OCI-LY3 (cell line): ENCODE measurements at regions not wholly inside any gene's neighbourhood (a gene's known extent, or its start where the extent isn't known, plus 50 kb on each side); places are given as distances from the start of the nearest gene placed in this dataset.

Source experiments
- CTCF ChIP-seq: fragments of 200-600, 300-600 bp; sonication (generic); IDR thresholded peaks from 2 replicates; pipeline ENCODE4 v1.5.1; 2014; ENCODE audit warnings: antibody characterized with exemption, low read length, low read depth
- EZH2phosphoT487 ChIP-seq: fragments of 200-600 bp; shearing (Covaris generic); IDR thresholded peaks from 2 replicates; pipeline ENCODE4 v1.6.1; 2018; ENCODE audit warnings: antibody characterized with exemption, mixed run types, low read depth

- no peak for TF ChIP-seq CTCF
- no peak for TF ChIP-seq EZH2phosphoT487
These were observed 530.3 kb downstream of the SPATA31D1 start for GRCh38 chr9:82518868-82519267.
